Central memory CD4-positive, alpha-beta T cell (primary cell): ENCODE measurements at regions not wholly inside any gene's neighbourhood (a gene's known extent, or its start where the extent isn't known, plus 50 kb on each side); places are given as distances from the start of the nearest gene placed in this dataset.

Source experiments
- DNase-seq: peaks from one replicate; pipeline ENCODE4 v3.0.0; 2022

DNA sequence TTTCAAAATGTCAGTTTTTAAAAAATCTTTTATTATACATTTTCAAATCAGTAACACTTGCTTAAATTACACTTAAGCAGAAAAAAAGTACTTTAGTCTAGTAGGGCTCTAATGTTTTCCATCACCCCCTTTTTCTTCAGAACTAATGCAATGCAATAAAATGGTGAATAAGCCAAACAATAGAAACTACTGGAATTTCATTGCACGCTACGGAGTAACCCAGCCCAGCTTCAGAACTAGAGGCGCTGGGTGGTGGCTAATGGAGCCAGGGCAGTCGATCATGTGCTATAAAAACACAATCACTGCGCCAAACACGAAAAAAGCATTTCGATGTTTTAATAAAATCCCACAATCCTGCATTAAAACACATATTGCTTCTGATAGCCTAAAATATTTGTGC is 59.9 kb upstream of the ODAD2 start:
- no peak for DNase-seq

- DNase-seq, result no peak
Observed at GRCh38 chr10:28054228-28054860, 55.5 kb upstream of the ODAD2 start.

- no peak for DNase-seq
Observed at GRCh38 chr10:28049286-28049685, 50.4 kb upstream of the ODAD2 start.
